ENCODE measurements at regions not wholly inside any gene's neighbourhood (a gene's known extent, or its start where the extent isn't known, plus 50 kb on each side); places are given as distances from the start of the nearest gene placed in this dataset.

- Mint-ChIP-seq H3K4me1 (no peaks in the 10 kb centered on the region), H3K4me3 (no peak overlapping the region), H3K27ac (no peak overlapping the region), H3K9me3 (peaks cover 0 to 6% (median under 1%) of the 10 kb centered on the region in 8 donors), H3K36me3 (no peaks in the 10 kb centered on the region), H3K27me3 (no peaks in the 10 kb centered on the region)
- Histone ChIP-seq H3K4me1 (ENCODE audit: insufficient read depth, low read length) (no peaks in the 10 kb centered on the region), H3K27ac (ENCODE audit: low read depth, low read length) (no peak overlapping the region), H3K4me3 (ENCODE audit: low read length in 2 of 2) (no peak overlapping the region), H3K9me3 (ENCODE audit: control insufficient read depth in 1 of 2, low read length in 2 of 2) (no peaks in the 10 kb centered on the region), H3K36me3 (ENCODE audit: insufficient read depth, low read length) (no peaks in the 10 kb centered on the region), H3K27me3 (ENCODE audit: insufficient read depth, low read length) (no peaks in the 10 kb centered on the region)
- CTCF ChIA-PET (ENCODE audit: partially characterized antibody) = no interaction called here
- intact Hi-C loops (cut with micrococcal nuclease) = no loop called here
- no peak for DNase-seq
- POLR2A ChIA-PET (ENCODE audit: partially characterized antibody) = no interaction called here
Observed at GRCh38 chr5:101878190-101878589, 417.9 kb downstream of the SLCO4C1 start.

DNA sequence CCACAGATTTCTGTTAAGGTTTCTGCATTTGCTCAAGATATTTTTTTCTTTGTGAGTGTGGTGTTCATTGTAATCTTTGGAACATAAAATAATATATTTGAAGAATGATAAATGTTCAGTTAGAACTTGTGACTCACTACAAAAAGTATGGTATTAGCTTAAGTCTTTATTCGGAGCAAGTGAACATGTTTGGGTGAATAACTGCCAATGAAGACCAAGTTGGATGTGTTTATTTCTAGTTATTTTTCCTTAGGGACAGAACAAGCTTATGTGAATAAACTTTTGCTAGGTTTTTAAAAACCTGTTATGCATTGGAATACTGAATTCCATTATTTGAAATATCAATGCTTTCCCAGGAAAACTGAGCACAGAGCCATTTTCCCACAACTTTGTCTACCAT, 418.6 kb downstream of the SLCO4C1 start:
- intact Hi-C loops (cut with micrococcal nuclease) = no loop called here
- no peaks in the 10 kb centered on the region for H3K4me1 Mint-ChIP-seq
- Histone ChIP-seq H3K4me1 (ENCODE audit: insufficient read depth, low read length) (no peaks in the 10 kb centered on the region), H3K9me3 (ENCODE audit: control insufficient read depth in 1 of 2, low read length in 2 of 2) (no peaks in the 10 kb centered on the region), H3K27ac (ENCODE audit: low read depth, low read length) (no peak overlapping the region), H3K4me3 (ENCODE audit: low read length in 2 of 2) (no peak overlapping the region), H3K27me3 (ENCODE audit: insufficient read depth, low read length) (no peaks in the 10 kb centered on the region), H3K36me3 (ENCODE audit: insufficient read depth, low read length) (no peaks in the 10 kb centered on the region)
- ChIA-PET POLR2A (ENCODE audit: partially characterized antibody) (no interaction called here), CTCF (ENCODE audit: partially characterized antibody) (no interaction called here)
- no peak overlapping the region for H3K4me3 Mint-ChIP-seq
- no peaks in the 10 kb centered on the region for H3K36me3 Mint-ChIP-seq
- H3K27me3 Mint-ChIP-seq = no peaks in the 10 kb centered on the region
- no peak overlapping the region for H3K27ac Mint-ChIP-seq
- DNase-seq = no peak
- H3K9me3 Mint-ChIP-seq = peaks cover 0 to 6% (median under 1%) of the 10 kb centered on the region in 8 donors

- Histone ChIP-seq H3K27me3 (ENCODE audit: insufficient read depth, low read length) (no peaks in the 10 kb centered on the region), H3K27ac (ENCODE audit: low read depth, low read length) (no peak overlapping the region), H3K9me3 (ENCODE audit: control insufficient read depth in 1 of 2, low read length in 2 of 2) (peaks cover 0 to 4% of the 10 kb centered on the region in 2 donors), H3K36me3 (ENCODE audit: insufficient read depth, low read length) (no peaks in the 10 kb centered on the region), H3K4me3 (ENCODE audit: low read length in 2 of 2) (no peak overlapping the region), H3K4me1 (ENCODE audit: insufficient read depth, low read length) (no peaks in the 10 kb centered on the region)
- H3K36me3 Mint-ChIP-seq = no peaks in the 10 kb centered on the region
- no peaks in the 10 kb centered on the region for H3K4me1 Mint-ChIP-seq
- ChIA-PET CTCF (ENCODE audit: partially characterized antibody) (no interaction called here), POLR2A (ENCODE audit: partially characterized antibody) (no interaction called here)
- H3K9me3 Mint-ChIP-seq = peaks cover 0 to 5% (median 2%) of the 10 kb centered on the region in 8 donors
- no peak for DNase-seq
- no peak overlapping the region for H3K4me3 Mint-ChIP-seq
- no peak overlapping the region for H3K27ac Mint-ChIP-seq
- no peaks in the 10 kb centered on the region for H3K27me3 Mint-ChIP-seq
- intact Hi-C loops (cut with micrococcal nuclease) = no loop called here
Observed at GRCh38 chr5:101866473-101866872, 429.6 kb downstream of the SLCO4C1 start.

DNA sequence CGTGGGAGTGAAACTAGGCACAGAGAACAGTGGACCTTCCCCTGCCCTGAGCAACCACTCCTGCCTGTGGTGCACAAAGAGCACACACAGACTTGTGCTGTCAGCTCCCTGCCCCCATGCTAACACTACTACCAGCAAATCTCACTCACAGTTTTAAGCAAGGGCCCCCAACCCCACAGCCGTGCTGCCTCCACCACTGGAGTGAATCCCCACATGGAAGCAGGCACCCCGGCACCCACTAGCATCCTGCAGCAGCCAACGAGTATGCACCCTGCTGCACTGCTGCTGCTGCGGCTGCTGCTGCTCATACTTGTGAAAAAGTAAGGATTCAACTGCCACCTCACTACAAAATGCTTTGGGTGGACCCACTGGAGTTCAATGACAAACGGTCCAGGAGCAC, 435.5 kb downstream of the SLCO4C1 start:
- Histone ChIP-seq H3K27ac (ENCODE audit: low read depth, low read length) (no peak overlapping the region), H3K4me1 (ENCODE audit: insufficient read depth, low read length) (no peaks in the 10 kb centered on the region), H3K27me3 (ENCODE audit: insufficient read depth, low read length) (no peaks in the 10 kb centered on the region), H3K9me3 (ENCODE audit: control insufficient read depth in 1 of 2, low read length in 2 of 2) (no peaks in the 10 kb centered on the region), H3K36me3 (ENCODE audit: insufficient read depth, low read length) (no peaks in the 10 kb centered on the region), H3K4me3 (ENCODE audit: low read length in 2 of 2) (no peak overlapping the region)
- POLR2A ChIA-PET (ENCODE audit: partially characterized antibody) = no interaction called here
- no peaks in the 10 kb centered on the region for H3K36me3 Mint-ChIP-seq
- H3K27me3 Mint-ChIP-seq = no peaks in the 10 kb centered on the region
- H3K27ac Mint-ChIP-seq = no peak overlapping the region
- CTCF ChIA-PET (ENCODE audit: partially characterized antibody) = no interaction called here
- H3K9me3 Mint-ChIP-seq = peaks cover 0 to 7% (median 4%) of the 10 kb centered on the region in 8 donors
- no peak overlapping the region for H3K4me3 Mint-ChIP-seq
- DNase-seq = no peak
- intact Hi-C loops (cut with micrococcal nuclease) = no loop called here
- H3K4me1 Mint-ChIP-seq = no peaks in the 10 kb centered on the region

GRCh38 chr5:101860145-101860544, 435.9 kb downstream of the SLCO4C1 start:
- Mint-ChIP-seq H3K36me3 (no peaks in the 10 kb centered on the region), H3K27me3 (no peaks in the 10 kb centered on the region), H3K4me1 (no peaks in the 10 kb centered on the region), H3K9me3 (peaks cover 0 to 7% (median 4%) of the 10 kb centered on the region in 8 donors), H3K4me3 (no peak overlapping the region), H3K27ac (no peak overlapping the region)
- DNase-seq = peak in 1 of 5 donors; percentile 33
- Histone ChIP-seq H3K27me3 (ENCODE audit: insufficient read depth, low read length) (no peaks in the 10 kb centered on the region), H3K36me3 (ENCODE audit: insufficient read depth, low read length) (no peaks in the 10 kb centered on the region), H3K27ac (ENCODE audit: low read depth, low read length) (no peak overlapping the region), H3K4me1 (ENCODE audit: insufficient read depth, low read length) (no peaks in the 10 kb centered on the region), H3K9me3 (ENCODE audit: control insufficient read depth in 1 of 2, low read length in 2 of 2) (no peaks in the 10 kb centered on the region), H3K4me3 (ENCODE audit: low read length in 2 of 2) (no peak overlapping the region)
- ChIA-PET CTCF (ENCODE audit: partially characterized antibody) (no interaction called here), POLR2A (ENCODE audit: partially characterized antibody) (no interaction called here)
- intact Hi-C loops (cut with micrococcal nuclease) = no loop called here

GRCh38 chr5:101846496-101846895, 449.6 kb downstream of the SLCO4C1 start:
- Mint-ChIP-seq H3K36me3 (no peaks in the 10 kb centered on the region), H3K27ac (no peak overlapping the region), H3K4me3 (no peak overlapping the region), H3K4me1 (no peaks in the 10 kb centered on the region), H3K9me3 (peaks cover 0 to 13% (median 4%) of the 10 kb centered on the region in 8 donors), H3K27me3 (no peaks in the 10 kb centered on the region)
- ChIA-PET CTCF (ENCODE audit: partially characterized antibody) (no interaction called here), POLR2A (ENCODE audit: partially characterized antibody) (no interaction called here)
- H3K4me3 ChIP-seq (ENCODE audit: low read length in 2 of 2) = no peak overlapping the region
- no peak for DNase-seq
- H3K36me3 ChIP-seq (ENCODE audit: insufficient read depth, low read length) = no peaks in the 10 kb centered on the region
- H3K4me1 ChIP-seq (ENCODE audit: insufficient read depth, low read length) = no peaks in the 10 kb centered on the region
- no peak overlapping the region for H3K27ac ChIP-seq (ENCODE audit: low read depth, low read length)
- no peaks in the 10 kb centered on the region for H3K27me3 ChIP-seq (ENCODE audit: insufficient read depth, low read length)
- H3K9me3 ChIP-seq (ENCODE audit: control insufficient read depth in 1 of 2, low read length in 2 of 2) = no peaks in the 10 kb centered on the region
- intact Hi-C loops (cut with micrococcal nuclease) = no loop called here

DNA sequence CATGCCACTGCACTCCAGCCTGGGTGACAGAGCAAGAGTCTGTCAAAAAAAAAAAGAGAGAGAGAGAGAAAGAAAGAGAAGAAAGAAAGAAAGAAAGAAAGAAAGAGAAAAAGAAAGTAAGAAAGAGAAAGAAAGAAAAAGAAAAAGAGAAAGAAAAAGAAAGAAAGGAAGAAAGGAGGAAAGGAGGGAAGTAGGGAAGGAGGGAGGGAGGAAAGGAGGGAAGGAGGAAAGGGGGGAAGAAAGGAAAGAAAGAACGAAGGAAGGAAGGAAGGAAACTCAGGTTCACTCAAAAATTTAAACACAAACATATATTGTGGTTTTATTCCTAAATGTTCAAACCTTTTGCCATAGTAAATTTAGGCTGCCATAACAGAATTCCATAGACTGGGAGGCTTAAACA, 453.0 kb downstream of the SLCO4C1 start:
- no peaks in the 10 kb centered on the region for H3K4me1 ChIP-seq (ENCODE audit: insufficient read depth, low read length)
- no peak overlapping the region for H3K4me3 ChIP-seq (ENCODE audit: low read length in 2 of 2)
- no peaks in the 10 kb centered on the region for H3K36me3 ChIP-seq (ENCODE audit: insufficient read depth, low read length)
- CTCF ChIA-PET (ENCODE audit: partially characterized antibody) = no interaction called here
- no peak overlapping the region for H3K27ac ChIP-seq (ENCODE audit: low read depth, low read length)
- Mint-ChIP-seq H3K4me3 (no peak overlapping the region), H3K27me3 (no peaks in the 10 kb centered on the region), H3K4me1 (no peaks in the 10 kb centered on the region), H3K36me3 (no peaks in the 10 kb centered on the region), H3K27ac (no peak overlapping the region), H3K9me3 (peaks cover 0 to 8% (median 5%) of the 10 kb centered on the region in 8 donors)
- POLR2A ChIA-PET (ENCODE audit: partially characterized antibody) = no interaction called here
- intact Hi-C loops (cut with micrococcal nuclease) = no loop called here
- H3K27me3 ChIP-seq (ENCODE audit: insufficient read depth, low read length) = no peaks in the 10 kb centered on the region
- DNase-seq = no peak
- H3K9me3 ChIP-seq (ENCODE audit: control insufficient read depth in 1 of 2, low read length in 2 of 2) = no peaks in the 10 kb centered on the region

DNA sequence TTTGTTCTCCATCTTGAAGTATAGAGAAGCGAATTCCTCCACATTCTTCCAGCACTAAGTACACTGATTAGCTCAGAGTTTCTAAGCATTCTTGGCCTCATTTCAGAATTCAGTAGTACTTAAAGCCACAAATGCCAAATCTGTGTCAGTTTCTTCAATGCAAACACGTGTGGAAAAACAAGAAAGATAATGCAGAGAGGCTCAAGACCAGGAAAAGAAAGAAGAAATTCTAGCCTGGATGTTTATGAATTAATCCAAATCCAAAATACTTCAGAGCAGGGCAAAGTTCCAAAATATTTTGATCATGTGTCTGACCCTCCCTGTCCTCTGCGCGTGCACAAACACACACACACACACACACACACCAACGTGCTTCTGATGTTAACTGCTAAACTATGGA, 457.6 kb downstream of the SLCO4C1 start:
- no peak for DNase-seq
- no peak overlapping the region for H3K27ac Mint-ChIP-seq
- no peaks in the 10 kb centered on the region for H3K27me3 Mint-ChIP-seq
- Histone ChIP-seq H3K27me3 (ENCODE audit: insufficient read depth, low read length) (no peaks in the 10 kb centered on the region), H3K4me1 (ENCODE audit: insufficient read depth, low read length) (no peaks in the 10 kb centered on the region), H3K36me3 (ENCODE audit: insufficient read depth, low read length) (no peaks in the 10 kb centered on the region), H3K4me3 (ENCODE audit: low read length in 2 of 2) (no peak overlapping the region), H3K27ac (ENCODE audit: low read depth, low read length) (no peak overlapping the region), H3K9me3 (ENCODE audit: control insufficient read depth in 1 of 2, low read length in 2 of 2) (no peaks in the 10 kb centered on the region)
- H3K4me1 Mint-ChIP-seq = no peaks in the 10 kb centered on the region
- intact Hi-C loops (cut with micrococcal nuclease) = no loop called here
- ChIA-PET CTCF (ENCODE audit: partially characterized antibody) (no interaction called here), POLR2A (ENCODE audit: partially characterized antibody) (no interaction called here)
- no peaks in the 10 kb centered on the region for H3K36me3 Mint-ChIP-seq
- H3K4me3 Mint-ChIP-seq = no peak overlapping the region
- H3K9me3 Mint-ChIP-seq = peaks cover 0 to 14% (median 3%) of the 10 kb centered on the region in 8 donors
